ENCODE measurements at regions not wholly inside any gene's neighbourhood (a gene's known extent, or its start where the extent isn't known, plus 50 kb on each side); places are given as distances from the start of the nearest gene placed in this dataset.
A peak's percentile ranks its signal among the peaks of the same experiment; 100 is the strongest.

GRCh38 chr4:174438711-174439110, 83.6 kb downstream of the HPGD start:
- H3K79me1 ChIP-seq (ENCODE audit: low read depth, low read length): no peaks in the 10 kb centered on the region
- no peak overlapping the region for H2BK5ac ChIP-seq (ENCODE audit: low read depth, low read length)
- H4K5ac ChIP-seq (ENCODE audit: insufficient read length, low read depth, low read length): no peak overlapping the region
- no peaks in the 10 kb centered on the region for H3K36me3 ChIP-seq (ENCODE audit: control insufficient read depth in 2 of 4, insufficient read depth in 4 of 4, low read length in 3 of 4)
- H3K9me3 ChIP-seq (ENCODE audit: insufficient read depth in 2 of 2, low read depth in 1 of 2, low read length in 1 of 2): no peaks in the 10 kb centered on the region; a peak in 1 of 4 replicates
- H4K20me1 ChIP-seq (replicated peaks in 1 of 2; ENCODE audit: control insufficient read depth in 1 of 2, insufficient read depth in 2 of 2, low read length in 2 of 2): no peaks in the 10 kb centered on the region
- no peak overlapping the region for H2BK20ac ChIP-seq (ENCODE audit: low read length)
- ChIA-PET POLR2A (ENCODE audit: partially characterized antibody) (no interaction called here), CTCF (ENCODE audit: partially characterized antibody) (no interaction called here)
- no peak overlapping the region for H3K18ac ChIP-seq (ENCODE audit: extremely low read depth, low read length)
- no peak overlapping the region for H3K23ac ChIP-seq (ENCODE audit: insufficient read length)
- H3K4me3 ChIP-seq (ENCODE audit: extremely low read depth in 1 of 4, insufficient read depth in 2 of 4, low read depth in 3 of 4, low read length in 4 of 4): no peak overlapping the region
- FAIRE-seq: no peak
- no peak overlapping the region for H3K4ac ChIP-seq (replicated peaks; ENCODE audit: insufficient read length, low read depth, low read length)
- no peak overlapping the region for H2BK15ac ChIP-seq (ENCODE audit: low read length)
- no peak overlapping the region for H3K14ac ChIP-seq (ENCODE audit: insufficient read length)
- peaks cover 0 to 2% (median 0%) of the 10 kb centered on the region in 4 experiments; a peak in 1 of 7 replicates for H3K4me1 ChIP-seq (replicated peaks in 1 of 4; ENCODE audit: control insufficient read depth in 3 of 4, insufficient read depth in 4 of 4, low read length in 3 of 4)
- TF ChIP-seq MAFK (IDR thresholded peaks at IDR 0.05; ENCODE audit: low read depth, low read length): peak; percentile 95
- 0 out of 2 replicates have a peak, but pooled peaks have one; percentile 27 for TF ChIP-seq BACH1 (IDR thresholded peaks at IDR 0.05; ENCODE audit: low read length)
- TF ChIP-seq ATF3 (IDR thresholded peaks at IDR 0.05; ENCODE audit: insufficient read depth, low read depth, low read length): no peak
- no peak for TF ChIP-seq RFX5 (IDR thresholded peaks at IDR 0.05; ENCODE audit: borderline replicate concordance, low read depth, low read length)
- H3K9ac ChIP-seq (replicated peaks in 1 of 4; ENCODE audit: extremely low read depth in 1 of 4, low read depth in 3 of 4, low read length in 3 of 4): no peak overlapping the region
- DNase-seq (ENCODE audit: low read depth in 1 of 2, low spot score in 2 of 2): no peak
- no peak overlapping the region for H2BK12ac ChIP-seq (ENCODE audit: low read depth, low read length)
- no peaks in the 10 kb centered on the region for H3K23me2 ChIP-seq (ENCODE audit: low read depth, low read length)
- 91 to 100% methylated on average over 2 to 7 of the region's 7 CpGs for WGBS, 2 experiments (ENCODE audit: extremely low coverage in 1 of 2, insufficient coverage in 1 of 2, insufficient read length in 1 of 2, insufficient replicate concordance in 2 of 2, low coverage in 1 of 2, low lambda C conversion rate in 2 of 2, missing lambda C conversion rate in 1 of 2)
- H3K4me2 ChIP-seq (ENCODE audit: insufficient read depth in 1 of 2, low read depth in 2 of 2, low read length in 2 of 2): no peak overlapping the region
- H3K79me2 ChIP-seq (ENCODE audit: control insufficient read depth in 1 of 2, insufficient read depth in 2 of 2, low read length in 2 of 2): no peaks in the 10 kb centered on the region
- H3K27ac ChIP-seq (ENCODE audit: low read depth, low read length): no peak overlapping the region
- H2AK5ac ChIP-seq (ENCODE audit: low read depth, low read length): no peak overlapping the region
- no peaks in the 10 kb centered on the region for H3K27me3 ChIP-seq (replicated peaks in 1 of 4; ENCODE audit: control insufficient read depth in 3 of 4, extremely low read depth in 1 of 4, insufficient read depth in 3 of 4, low read length in 3 of 4)
- no peak overlapping the region for H4K91ac ChIP-seq (replicated peaks; ENCODE audit: insufficient read length, low read length)
- no peak overlapping the region for H3K56ac ChIP-seq (replicated peaks; ENCODE audit: insufficient read length, low read depth, low read length)
- H4K8ac ChIP-seq (ENCODE audit: extremely low read depth, insufficient read depth, low read length): no peak overlapping the region
- no peak overlapping the region for H2AFZ ChIP-seq (ENCODE audit: low read length)
- H2BK120ac ChIP-seq (replicated peaks; ENCODE audit: low read depth, low read length): no peak overlapping the region
